ENCODE measurements at regions not wholly inside any gene's neighbourhood (a gene's known extent, or its start where the extent isn't known, plus 50 kb on each side); places are given as distances from the start of the nearest gene placed in this dataset.

DNA sequence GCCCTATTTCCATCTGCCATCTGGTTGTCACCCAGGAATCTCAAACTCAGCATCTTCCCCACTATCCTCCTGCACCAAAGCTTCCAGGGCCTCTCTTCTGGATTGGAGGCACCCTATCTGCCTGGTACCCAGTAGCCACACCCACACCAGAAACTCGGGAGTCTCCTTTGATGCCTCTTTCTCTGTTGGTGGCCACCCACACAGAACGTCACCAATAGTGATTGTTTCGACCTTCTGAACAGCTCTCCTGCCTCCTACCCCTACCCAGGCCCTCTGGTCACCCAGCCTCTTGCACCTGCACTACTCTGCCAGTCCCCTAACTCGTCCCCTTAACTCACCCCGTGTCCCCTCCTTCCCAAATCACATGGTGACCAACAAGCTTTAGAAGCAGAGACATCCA lies 95.0 kb downstream of the IRF2BPL start:
- no peak overlapping the region for H3K4me3 ChIP-seq (ENCODE audit: low read length)
- TF ChIP-seq, protein P1, sequence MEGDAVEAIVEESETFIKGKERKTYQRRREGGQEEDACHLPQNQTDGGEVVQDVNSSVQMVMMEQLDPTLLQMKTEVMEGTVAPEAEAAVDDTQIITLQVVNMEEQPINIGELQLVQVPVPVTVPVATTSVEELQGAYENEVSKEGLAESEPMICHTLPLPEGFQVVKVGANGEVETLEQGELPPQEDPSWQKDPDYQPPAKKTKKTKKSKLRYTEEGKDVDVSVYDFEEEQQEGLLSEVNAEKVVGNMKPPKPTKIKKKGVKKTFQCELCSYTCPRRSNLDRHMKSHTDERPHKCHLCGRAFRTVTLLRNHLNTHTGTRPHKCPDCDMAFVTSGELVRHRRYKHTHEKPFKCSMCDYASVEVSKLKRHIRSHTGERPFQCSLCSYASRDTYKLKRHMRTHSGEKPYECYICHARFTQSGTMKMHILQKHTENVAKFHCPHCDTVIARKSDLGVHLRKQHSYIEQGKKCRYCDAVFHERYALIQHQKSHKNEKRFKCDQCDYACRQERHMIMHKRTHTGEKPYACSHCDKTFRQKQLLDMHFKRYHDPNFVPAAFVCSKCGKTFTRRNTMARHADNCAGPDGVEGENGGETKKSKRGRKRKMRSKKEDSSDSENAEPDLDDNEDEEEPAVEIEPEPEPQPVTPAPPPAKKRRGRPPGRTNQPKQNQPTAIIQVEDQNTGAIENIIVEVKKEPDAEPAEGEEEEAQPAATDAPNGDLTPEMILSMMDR (conservative IDR thresholded peaks at IDR 0.05; ENCODE audit: low read length), result no peak
- DNase-seq (ENCODE audit: low read depth), result no peak

DNA sequence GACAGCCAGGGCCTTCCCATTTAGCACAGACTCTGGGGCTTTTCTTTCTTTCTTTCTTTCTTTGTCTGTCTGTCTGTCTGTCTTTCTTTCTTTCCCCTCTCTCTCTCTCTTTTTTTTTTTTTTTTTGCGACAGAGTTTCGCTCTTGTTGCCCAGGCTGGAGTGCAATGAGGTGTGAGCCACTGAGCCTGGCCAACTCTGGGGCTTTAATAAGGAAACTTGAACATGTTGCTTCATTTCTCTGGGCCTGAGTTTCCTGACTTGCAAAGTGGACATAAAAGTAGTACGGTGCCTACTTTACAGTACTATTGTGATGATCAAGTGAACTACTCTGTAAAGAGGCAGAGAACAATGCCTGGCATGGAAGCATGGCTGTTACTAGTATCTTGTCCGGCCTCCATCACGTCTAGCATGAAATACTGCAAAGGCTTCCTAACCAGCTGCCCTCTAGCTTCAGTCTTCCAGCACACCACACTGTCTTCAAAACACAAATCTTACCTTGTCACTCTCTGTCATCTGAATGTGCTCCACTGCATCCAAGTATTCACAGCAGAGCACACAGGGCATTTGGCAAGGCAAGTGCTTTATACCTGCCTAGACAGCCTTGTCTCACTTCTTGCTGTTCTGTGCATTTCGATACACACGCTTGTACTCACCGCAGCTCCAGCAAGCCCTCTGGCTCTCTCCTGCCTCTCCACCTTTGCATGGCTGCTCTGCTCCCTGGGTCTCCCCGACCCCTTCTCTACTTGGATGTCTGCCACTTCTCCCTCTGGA lies 96.7 kb downstream of the IRF2BPL start:
- TF ChIP-seq, protein P1 (conservative IDR thresholded peaks at IDR 0.05; ENCODE audit: low read length), result no peak
- no peak overlapping the region for H3K4me3 ChIP-seq (ENCODE audit: low read length)
- DNase-seq (ENCODE audit: low read depth), result no peak

DNA sequence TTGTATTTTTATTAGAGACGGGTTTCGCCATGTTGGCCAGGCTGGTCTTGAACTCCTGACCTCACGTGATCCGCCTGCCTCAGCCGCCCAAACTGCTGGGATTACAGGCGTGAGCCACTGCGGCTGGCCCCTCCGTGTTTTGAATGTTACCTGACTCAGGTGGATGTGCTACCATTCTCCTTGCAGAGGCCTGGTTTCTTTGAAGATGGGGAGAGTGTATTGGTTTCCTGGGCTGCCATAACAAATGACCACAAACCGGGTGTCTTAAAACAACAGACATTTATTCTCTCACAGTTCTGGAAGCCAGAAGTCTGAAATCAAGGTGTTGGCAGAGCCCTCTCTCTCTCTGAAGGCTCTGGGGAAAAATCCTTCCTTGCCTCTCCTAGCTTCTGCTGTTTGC lies 98.0 kb downstream of the IRF2BPL start:
- no peak overlapping the region for H3K4me3 ChIP-seq (ENCODE audit: low read length)
- TF ChIP-seq, protein P1 (conservative IDR thresholded peaks at IDR 0.05; ENCODE audit: low read length), result no peak
- no peak for DNase-seq (ENCODE audit: low read depth)

DNA sequence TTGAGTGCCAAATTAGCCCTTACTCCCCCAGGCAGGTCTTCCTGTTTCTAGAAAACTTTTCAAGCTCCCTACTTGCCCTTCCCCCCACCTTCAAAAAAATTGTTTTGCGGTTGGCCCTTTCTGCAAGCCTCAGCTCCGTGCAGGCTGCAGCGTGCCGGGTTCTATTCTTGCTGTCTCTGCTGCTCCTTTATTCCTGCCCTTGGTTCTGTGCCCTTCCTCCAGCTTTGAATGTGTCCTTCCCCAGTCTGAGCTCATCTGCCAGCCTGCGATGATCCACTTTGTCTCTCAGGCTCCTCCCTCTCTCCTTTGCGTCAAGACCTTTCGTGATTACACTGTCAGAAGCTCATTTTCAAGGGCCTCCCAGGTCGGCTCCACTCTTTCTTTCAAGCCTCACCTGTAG lies 98.6 kb downstream of the IRF2BPL start:
- TF ChIP-seq, protein P1 (conservative IDR thresholded peaks at IDR 0.05; ENCODE audit: low read length), result no peak
- peak; percentile 31 for DNase-seq (ENCODE audit: low read depth)
- H3K4me3 ChIP-seq (ENCODE audit: low read length), result no peak overlapping the region

DNA sequence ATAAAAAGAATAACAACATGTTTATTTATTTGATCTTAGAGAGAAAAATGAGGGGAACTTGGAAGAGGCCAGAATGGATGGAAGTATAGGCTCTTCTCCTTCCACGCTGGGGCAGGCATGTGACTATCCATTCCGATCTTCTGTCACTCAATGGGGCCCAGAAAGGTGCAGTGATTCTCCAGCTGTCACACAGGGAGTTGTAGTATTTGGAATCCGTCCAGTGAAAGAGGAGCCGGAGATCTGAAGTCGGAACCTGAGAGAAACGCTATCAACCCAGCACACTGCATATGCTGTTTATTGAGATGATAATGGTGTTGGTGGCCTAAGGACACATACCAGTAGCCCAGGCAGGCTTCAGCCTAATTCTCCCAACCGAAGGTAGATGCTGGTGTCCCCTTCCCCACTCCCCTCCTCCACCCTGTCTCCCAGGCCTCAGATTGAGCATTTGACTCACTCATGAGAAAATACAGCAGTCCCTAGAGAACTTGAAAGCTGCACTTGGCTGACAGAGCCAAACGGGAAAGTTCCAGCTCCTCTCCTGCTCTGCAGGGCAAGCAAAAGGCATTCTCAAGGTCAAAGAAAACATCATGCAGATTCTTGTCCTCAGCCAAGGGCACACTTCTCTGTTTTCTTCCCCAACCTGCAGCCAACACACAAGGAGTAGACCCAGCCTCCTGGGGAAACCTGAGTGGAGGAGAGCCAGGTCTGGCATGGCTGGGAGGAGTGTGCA lies 100.4 kb downstream of the IRF2BPL start:
- no peak overlapping the region for H3K4me3 ChIP-seq (ENCODE audit: low read length)
- TF ChIP-seq, protein P1 (conservative IDR thresholded peaks at IDR 0.05; ENCODE audit: low read length), result no peak

DNA sequence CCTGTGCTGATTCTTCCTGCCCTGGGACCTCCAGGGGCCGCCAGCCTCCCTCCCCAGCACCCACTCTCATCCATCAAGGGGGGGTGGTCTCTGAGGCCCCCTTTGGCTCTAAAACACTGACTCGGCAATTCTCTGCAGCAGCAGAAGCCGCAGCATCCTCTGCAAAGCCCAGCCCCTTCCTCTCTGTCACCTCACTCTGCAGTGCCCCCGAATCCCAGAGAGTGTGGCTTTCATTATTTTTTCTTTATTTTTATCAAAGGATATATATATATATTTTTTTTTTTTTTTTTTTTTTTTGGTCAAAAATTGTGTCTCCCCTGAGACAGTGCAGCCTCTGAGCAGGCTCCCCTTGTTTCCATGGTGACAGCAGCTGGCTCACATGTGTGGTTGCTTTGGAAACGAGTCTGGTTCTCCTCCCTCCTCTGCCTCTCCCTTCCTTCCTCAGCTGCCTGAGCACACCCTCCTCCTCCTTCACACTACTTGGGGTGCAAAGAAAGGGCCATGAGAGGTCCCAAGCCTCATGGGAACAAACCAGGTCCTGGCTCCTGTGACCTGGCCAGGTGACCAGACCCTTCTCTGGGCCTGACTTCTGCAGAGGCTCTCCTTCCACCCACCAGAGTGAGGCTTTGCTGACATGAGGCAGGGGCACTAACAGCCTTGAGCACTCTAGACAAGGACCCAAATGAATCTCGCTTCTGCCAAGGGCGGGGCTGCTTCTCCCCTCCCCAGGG lies 100.5 kb downstream of the LRRC74A start:
- peak; percentile 83 for DNase-seq (ENCODE audit: low read depth)
- H3K4me3 ChIP-seq (ENCODE audit: low read length), result no peak overlapping the region
- TF ChIP-seq, protein P1 (conservative IDR thresholded peaks at IDR 0.05; ENCODE audit: low read length), result no peak

More for the DNA sequence above, 100.4 kb downstream of the IRF2BPL start:
- DNase-seq (ENCODE audit: low read depth), result no peak
